Activated CD4-positive, alpha-beta memory T cell treated with anti-CD3 and anti-CD28 coated beads for 36 hours (primary cell): ENCODE measurements at regions not wholly inside any gene's neighbourhood (a gene's known extent, or its start where the extent isn't known, plus 50 kb on each side); places are given as distances from the start of the nearest gene placed in this dataset.

Experiments
- CTCF ChIA-PET: fragments of 350-600 bp; sonication (Branson Sonifier 250); formaldehyde crosslinking; loops from one replicate; lab custom pipeline; 2021; ENCODE audit warnings: antibody characterized with exemption, inconsistent platforms; lab: Charles Lee
- POLR2A ChIA-PET: fragments of 350-600 bp; sonication (Branson Sonifier 250); formaldehyde crosslinking; loops from one replicate; lab custom pipeline; 2021; ENCODE audit warnings: antibody characterized with exemption; lab: Charles Lee
- DNase-seq: peaks from one replicate; pipeline ENCODE4 v3.0.0-alpha.2; 2020
- H3K27ac Mint-ChIP-seq: one replicate; pipeline ENCODE4 v1.8.0; 2021; ENCODE audit warnings: mixed read lengths
- H3K27me3 Mint-ChIP-seq: one replicate; pipeline ENCODE4 v1.8.0; 2021; ENCODE audit warnings: mixed read lengths
- H3K36me3 Mint-ChIP-seq: one replicate; pipeline ENCODE4 v1.8.0; 2021; ENCODE audit warnings: mixed read lengths
- H3K4me1 Mint-ChIP-seq: one replicate; pipeline ENCODE4 v1.8.0; 2021; ENCODE audit warnings: low read depth, mixed read lengths
- H3K4me3 Mint-ChIP-seq: one replicate; pipeline ENCODE4 v1.8.0; 2021; ENCODE audit warnings: mild to moderate bottlenecking, mixed read lengths
- H3K9me3 Mint-ChIP-seq: one replicate; pipeline ENCODE4 v1.8.0; 2021; ENCODE audit warnings: mixed read lengths
- intact Hi-C: fragments of 100-400 bp; cut with micrococcal nuclease; formaldehyde crosslinking; loops from one replicate; pipeline ENCODE4 v1.15.1; 2023

GRCh38 chr4:60209588-60209987 is 990.5 kb upstream of the ADGRL3 start:
- Mint-ChIP-seq H3K9me3 (peaks cover 6% of the 10 kb centered on the region), H3K27me3 (no peaks in the 10 kb centered on the region), H3K4me1 (no peaks in the 10 kb centered on the region), H3K27ac (no peak overlapping the region), H3K4me3 (no peak overlapping the region), H3K36me3 (no peaks in the 10 kb centered on the region)
- POLR2A ChIA-PET, result no interaction called here
- no peak for DNase-seq
- CTCF ChIA-PET, result no interaction called here
- intact Hi-C loops, result no loop called here

- Mint-ChIP-seq H3K36me3 (no peaks in the 10 kb centered on the region), H3K27ac (no peak overlapping the region), H3K4me3 (no peak overlapping the region), H3K9me3 (peaks cover under 1% of the 10 kb centered on the region), H3K27me3 (no peaks in the 10 kb centered on the region), H3K4me1 (no peaks in the 10 kb centered on the region)
- POLR2A ChIA-PET, result no interaction called here
- CTCF ChIA-PET, result no interaction called here
- intact Hi-C loops, result no loop called here
- DNase-seq, result no peak
These were observed 984.2 kb upstream of the ADGRL3 start for GRCh38 chr4:60215906-60216305.

- ChIA-PET POLR2A (no interaction called here), CTCF (no interaction called here)
- no peaks in the 10 kb centered on the region for H3K27me3 Mint-ChIP-seq
- no peaks in the 10 kb centered on the region for H3K36me3 Mint-ChIP-seq
- DNase-seq, result no peak
- H3K9me3 Mint-ChIP-seq, result no peaks in the 10 kb centered on the region
- H3K4me1 Mint-ChIP-seq, result no peaks in the 10 kb centered on the region
- no peak overlapping the region for H3K4me3 Mint-ChIP-seq
- no peak overlapping the region for H3K27ac Mint-ChIP-seq
- intact Hi-C loops, result no loop called here
These were observed 983.4 kb upstream of the ADGRL3 start for GRCh38 chr4:60216752-60217151.

DNA sequence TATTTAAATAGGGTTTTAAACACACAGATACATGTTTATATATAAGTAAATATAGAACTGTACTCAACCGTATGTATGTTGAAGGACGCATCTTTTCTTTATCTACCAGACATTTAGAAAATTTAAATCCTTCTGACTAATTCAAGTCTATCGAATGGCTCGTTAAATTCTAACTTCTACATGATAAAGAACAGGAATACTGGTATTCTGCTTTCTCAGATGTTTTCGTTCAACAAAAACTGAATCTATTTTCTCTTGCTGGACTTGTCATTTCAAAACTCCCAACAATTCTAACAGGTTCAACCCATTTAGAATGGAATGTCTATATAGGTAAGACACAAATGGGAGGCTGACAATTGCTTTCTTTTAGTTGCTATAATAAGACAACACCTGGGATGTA is 978.3 kb upstream of the ADGRL3 start:
- no peaks in the 10 kb centered on the region for H3K4me1 Mint-ChIP-seq
- H3K4me3 Mint-ChIP-seq, result no peak overlapping the region
- ChIA-PET POLR2A (no interaction called here), CTCF (no interaction called here)
- DNase-seq, result no peak
- peaks cover 3% of the 10 kb centered on the region for H3K9me3 Mint-ChIP-seq
- intact Hi-C loops, result no loop called here
- no peaks in the 10 kb centered on the region for H3K36me3 Mint-ChIP-seq
- H3K27me3 Mint-ChIP-seq, result no peaks in the 10 kb centered on the region
- H3K27ac Mint-ChIP-seq, result no peak overlapping the region

DNA sequence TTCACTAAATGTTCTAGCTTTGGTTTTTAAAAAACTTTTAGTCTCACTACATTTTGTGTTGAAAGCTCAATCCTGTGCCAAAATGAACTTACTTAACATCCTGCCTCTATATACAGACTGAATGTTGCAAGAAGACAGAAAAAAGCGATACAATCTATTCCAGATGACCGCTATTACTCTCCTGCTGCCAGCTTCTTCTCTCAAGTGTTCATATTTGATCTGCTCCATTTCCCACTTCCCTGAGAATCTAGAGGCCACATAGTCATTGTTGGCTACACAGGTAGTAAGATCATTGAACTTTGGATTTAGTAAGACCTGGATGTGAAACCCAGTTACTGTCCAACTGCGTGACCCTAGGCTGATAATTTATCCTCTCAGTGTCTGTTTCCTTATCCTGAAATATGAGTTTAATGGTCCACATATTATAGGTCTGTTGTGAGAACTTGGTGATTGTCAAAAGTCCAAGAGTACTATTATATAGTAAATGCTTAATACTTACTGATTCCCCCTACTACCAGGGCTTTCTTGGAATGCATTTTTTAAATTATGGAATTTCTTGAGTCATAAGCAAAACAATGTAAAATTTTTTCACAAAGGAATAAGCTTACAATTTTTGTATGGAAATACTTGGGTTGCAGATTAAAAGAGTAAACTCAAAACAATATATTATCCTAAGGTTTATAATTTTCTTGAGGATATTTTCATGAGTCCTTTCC is 976.8 kb upstream of the ADGRL3 start:
- intact Hi-C loops, result no loop called here
- H3K4me3 Mint-ChIP-seq, result no peak overlapping the region
- H3K27me3 Mint-ChIP-seq, result no peaks in the 10 kb centered on the region
- peaks cover 7% of the 10 kb centered on the region for H3K9me3 Mint-ChIP-seq
- no peak for DNase-seq
- no peaks in the 10 kb centered on the region for H3K4me1 Mint-ChIP-seq
- H3K27ac Mint-ChIP-seq, result no peak overlapping the region
- no peaks in the 10 kb centered on the region for H3K36me3 Mint-ChIP-seq
- ChIA-PET POLR2A (no interaction called here), CTCF (no interaction called here)

- H3K9me3 Mint-ChIP-seq, result peaks cover 7% of the 10 kb centered on the region
- CTCF ChIA-PET, result no interaction called here
- no peak overlapping the region for H3K4me3 Mint-ChIP-seq
- no peaks in the 10 kb centered on the region for H3K27me3 Mint-ChIP-seq
- intact Hi-C loops, result no loop called here
- H3K4me1 Mint-ChIP-seq, result no peaks in the 10 kb centered on the region
- no peak for DNase-seq
- no peak overlapping the region for H3K27ac Mint-ChIP-seq
- no peaks in the 10 kb centered on the region for H3K36me3 Mint-ChIP-seq
- POLR2A ChIA-PET, result no interaction called here
These were observed 958.3 kb upstream of the ADGRL3 start for GRCh38 chr4:60241866-60242265.

DNA sequence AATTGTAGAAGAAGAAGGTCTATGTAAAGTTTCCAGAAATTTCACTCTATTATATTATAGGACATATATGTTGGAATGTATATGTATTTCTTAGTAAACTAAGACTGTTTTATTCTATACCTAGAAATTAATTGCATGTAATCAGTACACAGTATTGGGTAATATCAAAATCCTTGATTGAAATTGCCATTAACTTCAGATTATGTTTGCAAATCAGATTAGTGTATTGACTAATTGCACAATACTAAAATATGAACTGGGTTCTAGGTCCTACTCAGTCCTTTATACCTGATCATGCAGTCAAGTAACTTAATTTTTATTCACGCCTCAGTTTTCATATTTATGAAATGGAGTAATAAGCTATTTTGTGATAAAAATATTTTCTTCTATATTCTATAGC is 950.3 kb upstream of the ADGRL3 start:
- CTCF ChIA-PET, result no interaction called here
- no peak for DNase-seq
- Mint-ChIP-seq H3K9me3 (no peaks in the 10 kb centered on the region), H3K27ac (no peak overlapping the region), H3K4me1 (no peaks in the 10 kb centered on the region), H3K27me3 (no peaks in the 10 kb centered on the region), H3K4me3 (no peak overlapping the region), H3K36me3 (no peaks in the 10 kb centered on the region)
- POLR2A ChIA-PET, result no interaction called here
- intact Hi-C loops, result no loop called here

GRCh38 chr4:60250657-60251056 is 949.5 kb upstream of the ADGRL3 start:
- ChIA-PET CTCF (no interaction called here), POLR2A (no interaction called here)
- DNase-seq, result no peak
- H3K9me3 Mint-ChIP-seq, result peaks cover 2% of the 10 kb centered on the region
- no peaks in the 10 kb centered on the region for H3K36me3 Mint-ChIP-seq
- no peaks in the 10 kb centered on the region for H3K4me1 Mint-ChIP-seq
- H3K4me3 Mint-ChIP-seq, result no peak overlapping the region
- intact Hi-C loops, result no loop called here
- H3K27ac Mint-ChIP-seq, result no peak overlapping the region
- no peaks in the 10 kb centered on the region for H3K27me3 Mint-ChIP-seq

- H3K36me3 Mint-ChIP-seq, result no peaks in the 10 kb centered on the region
- H3K9me3 Mint-ChIP-seq, result peaks cover 23% of the 10 kb centered on the region
- POLR2A ChIA-PET, result no interaction called here
- CTCF ChIA-PET, result no interaction called here
- no peaks in the 10 kb centered on the region for H3K4me1 Mint-ChIP-seq
- H3K4me3 Mint-ChIP-seq, result no peak overlapping the region
- H3K27me3 Mint-ChIP-seq, result no peaks in the 10 kb centered on the region
- no peak for DNase-seq
- no peak overlapping the region for H3K27ac Mint-ChIP-seq
- intact Hi-C loops, result no loop called here
These were observed 940.3 kb upstream of the ADGRL3 start for GRCh38 chr4:60259781-60260180.

- no peaks in the 10 kb centered on the region for H3K4me1 Mint-ChIP-seq
- intact Hi-C loops, result no loop called here
- H3K36me3 Mint-ChIP-seq, result no peaks in the 10 kb centered on the region
- no peak for DNase-seq
- ChIA-PET POLR2A (no interaction called here), CTCF (no interaction called here)
- H3K9me3 Mint-ChIP-seq, result peaks cover 29% of the 10 kb centered on the region
- no peak overlapping the region for H3K4me3 Mint-ChIP-seq
- no peak overlapping the region for H3K27ac Mint-ChIP-seq
- no peaks in the 10 kb centered on the region for H3K27me3 Mint-ChIP-seq
These were observed 933.6 kb upstream of the ADGRL3 start for GRCh38 chr4:60266505-60266904.

GRCh38 chr4:60296386-60296785 is 903.7 kb upstream of the ADGRL3 start:
- peaks cover 22% of the 10 kb centered on the region for H3K9me3 Mint-ChIP-seq
- no peaks in the 10 kb centered on the region for H3K36me3 Mint-ChIP-seq
- POLR2A ChIA-PET, result no interaction called here
- no peaks in the 10 kb centered on the region for H3K27me3 Mint-ChIP-seq
- intact Hi-C loops, result no loop called here
- DNase-seq, result no peak
- H3K4me1 Mint-ChIP-seq, result no peaks in the 10 kb centered on the region
- CTCF ChIA-PET, result no interaction called here
- H3K4me3 Mint-ChIP-seq, result no peak overlapping the region
- H3K27ac Mint-ChIP-seq, result no peak overlapping the region

DNA sequence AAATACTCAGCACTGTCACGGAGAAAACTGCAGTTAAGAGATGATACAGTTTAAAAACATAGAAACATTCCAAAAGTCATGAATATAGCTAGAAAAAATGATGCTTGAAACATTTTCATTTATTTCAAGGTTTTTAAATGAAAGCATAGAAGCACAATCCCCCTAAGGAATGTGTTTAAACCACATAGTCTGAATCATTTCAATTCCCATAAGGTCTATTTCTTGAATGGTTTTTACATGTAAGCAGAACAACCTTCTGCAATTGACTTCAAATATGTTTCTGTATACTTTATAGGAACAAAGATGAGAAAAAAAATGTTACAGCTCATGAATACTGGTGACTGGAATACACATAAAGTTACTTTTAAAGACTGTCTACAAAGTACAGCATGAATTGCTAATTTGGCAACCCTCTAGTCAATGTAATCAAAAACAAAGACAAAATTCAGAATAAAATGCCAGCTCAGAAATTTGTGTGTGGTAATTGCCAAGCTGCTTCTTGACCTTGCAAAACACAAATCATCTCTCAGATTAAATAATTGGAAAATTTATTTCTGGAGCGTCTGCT is 886.4 kb upstream of the ADGRL3 start:
- Mint-ChIP-seq H3K27ac (no peak overlapping the region), H3K4me3 (no peak overlapping the region), H3K9me3 (peaks cover 16% of the 10 kb centered on the region), H3K4me1 (no peaks in the 10 kb centered on the region), H3K36me3 (no peaks in the 10 kb centered on the region), H3K27me3 (no peaks in the 10 kb centered on the region)
- ChIA-PET CTCF (no interaction called here), POLR2A (no interaction called here)
- intact Hi-C loops, result no loop called here
- DNase-seq, result no peak

- no peak for DNase-seq
- peaks cover 17% of the 10 kb centered on the region for H3K9me3 Mint-ChIP-seq
- no peaks in the 10 kb centered on the region for H3K36me3 Mint-ChIP-seq
- no peaks in the 10 kb centered on the region for H3K27me3 Mint-ChIP-seq
- no peak overlapping the region for H3K27ac Mint-ChIP-seq
- intact Hi-C loops, result no loop called here
- no peak overlapping the region for H3K4me3 Mint-ChIP-seq
- ChIA-PET CTCF (no interaction called here), POLR2A (no interaction called here)
- no peaks in the 10 kb centered on the region for H3K4me1 Mint-ChIP-seq
These were observed 885.7 kb upstream of the ADGRL3 start for GRCh38 chr4:60314416-60314815.
